SK-N-MC (cell line): ENCODE measurements at regions not wholly inside any gene's neighbourhood (a gene's known extent, or its start where the extent isn't known, plus 50 kb on each side); places are given as distances from the start of the nearest gene placed in this dataset.

Experiments used
- EZH2 ChIP-seq: fragments of 200-600 bp; sonication (generic); IDR thresholded peaks from one replicate; pipeline ENCODE4 v1.6.1; 2017; ENCODE audit warnings: antibody characterized with exemption
- FOXP2 ChIP-seq: optimal IDR thresholded peaks from 2 replicates; pipeline ENCODE3; 2011; ENCODE audit warnings: mild to moderate bottlenecking, moderate library complexity; ENCODE audit not compliant: insufficient read depth; ENCODE audit errors: extremely low read length, control extremely low read depth
- POLR2AphosphoS5 ChIP-seq: IDR thresholded peaks from 2 replicates; pipeline ENCODE4 v1.6.1; 2012; ENCODE audit warnings: mild to moderate bottlenecking, low read depth, low read length, borderline replicate concordance

- TF ChIP-seq EZH2 (no peak), POLR2AphosphoS5 (no peak), FOXP2 (no peak)
Observed at GRCh38 chr9:134260801-134261200, 65.5 kb upstream of the RXRA start.
